C4-2B (cell line): ENCODE measurements at regions not wholly inside any gene's neighbourhood (a gene's known extent, or its start where the extent isn't known, plus 50 kb on each side); places are given as distances from the start of the nearest gene placed in this dataset.

Experiments
- H3K27ac ChIP-seq: fragments of 450-650 bp; 2 replicates; pipeline ENCODE4 v1.5.1; 2017
- CTCF ChIP-seq: fragments of 450-650 bp; conservative IDR thresholded peaks from 2 replicates; pipeline ENCODE4 v1.5.1; 2017; ENCODE audit warnings: mild to moderate bottlenecking
- ZFX ChIP-seq: fragments of 450-650 bp; IDR thresholded peaks from 2 replicates; pipeline ENCODE4 v1.6.1; 2017

- H3K27ac ChIP-seq = no peak overlapping the region
- no peak for TF ChIP-seq CTCF
- TF ChIP-seq ZFX = no peak
Measured at GRCh38 chr18:75897386-75897785, 469.9 kb upstream of the SMIM21 start.

- TF ChIP-seq ZFX = no peak
- peak; percentile 61 for TF ChIP-seq CTCF
- no peak overlapping the region for H3K27ac ChIP-seq
Measured at GRCh38 chr18:75896865-75897264, 469.4 kb upstream of the SMIM21 start.

GRCh38 chr18:75895135-75895534 lies 467.6 kb upstream of the SMIM21 start:
- TF ChIP-seq ZFX (no peak), CTCF (no peak)
- H3K27ac ChIP-seq = no peak overlapping the region

- H3K27ac ChIP-seq = no peak overlapping the region
- TF ChIP-seq CTCF (no peak), ZFX (no peak)
Measured at GRCh38 chr18:75884728-75885127, 457.2 kb upstream of the SMIM21 start.

GRCh38 chr18:75880925-75881504 lies 453.5 kb upstream of the SMIM21 start:
- TF ChIP-seq CTCF (no peak), ZFX (no peak)
- no peak overlapping the region for H3K27ac ChIP-seq

- TF ChIP-seq CTCF (no peak), ZFX (no peak)
- H3K27ac ChIP-seq = no peak overlapping the region
Measured at GRCh38 chr18:75880266-75880665, 452.8 kb upstream of the SMIM21 start.

GRCh38 chr18:75879196-75879595 lies 451.7 kb upstream of the SMIM21 start:
- H3K27ac ChIP-seq = no peak overlapping the region
- TF ChIP-seq ZFX (no peak), CTCF (no peak)
